Neural cell (in vitro differentiated cells): ENCODE measurements at regions not wholly inside any gene's neighbourhood (a gene's known extent, or its start where the extent isn't known, plus 50 kb on each side); places are given as distances from the start of the nearest gene placed in this dataset.

Experiments used
- H2AFZ ChIP-seq: fragments of 200-600, 300-800 bp; sonication (generic), shearing (Covaris generic); 2 replicates; pipeline ENCODE4 v1.6.0; 2014; ENCODE audit warnings: low read depth, mild to moderate bottlenecking, antibody characterized with exemption, low read length, moderate library complexity
- H3F3A ChIP-seq: fragments of 200-600 bp; shearing (Covaris generic); 2 replicates; pipeline ENCODE4 v1.6.1; 2016; ENCODE audit warnings: mild to moderate bottlenecking, moderate library complexity, mixed read lengths, antibody characterized with exemption, low read length; ENCODE audit not compliant: insufficient read depth, poor library complexity, severe bottlenecking
- H3K27ac ChIP-seq: fragments of 200-600, 300-800 bp; sonication (generic), shearing (Covaris generic); 2 replicates; pipeline ENCODE4 v1.5.1; 2014; ENCODE audit warnings: mild to moderate bottlenecking, low read length, moderate library complexity
- H3K27me3 ChIP-seq: fragments of 300-800, 200-600 bp; sonication (generic), shearing (Covaris generic); 2 replicates; pipeline ENCODE4 v1.6.0; 2014; ENCODE audit warnings: mild to moderate bottlenecking, low read depth, low read length, moderate library complexity; ENCODE audit not compliant: insufficient read depth
- H3K36me3 ChIP-seq: fragments of 300-800, 200-600 bp; sonication (generic), shearing (Covaris generic); 2 replicates; pipeline ENCODE4 v1.5.1; 2014; ENCODE audit warnings: mild to moderate bottlenecking, antibody characterized with exemption, low read length, moderate library complexity; ENCODE audit not compliant: insufficient read depth
- H3K4me2 ChIP-seq: fragments of 300-800, 200-600 bp; sonication (generic), shearing (Covaris generic); 2 replicates; pipeline ENCODE4 v1.6.0; 2014; ENCODE audit warnings: mild to moderate bottlenecking, low read length
- H3K4me3 ChIP-seq: fragments of 300-800, 200-600 bp; sonication (generic), shearing (Covaris generic); 2 replicates; pipeline ENCODE4 v1.5.1; 2014; ENCODE audit warnings: mild to moderate bottlenecking, low read length, moderate library complexity
- H3K79me2 ChIP-seq: fragments of 200-600 bp; shearing (Covaris generic); replicated peaks from 2 replicates; pipeline ENCODE4 v1.6.0; 2014; ENCODE audit warnings: mild to moderate bottlenecking, low read length, moderate library complexity; ENCODE audit not compliant: insufficient read depth
- H3K9ac ChIP-seq: fragments of 300-800, 200-600 bp; sonication (generic), shearing (Covaris generic); 2 replicates; pipeline ENCODE4 v1.6.1; 2016; ENCODE audit warnings: mild to moderate bottlenecking, low read length, mixed read lengths
- H3K9me2 ChIP-seq: fragments of 200-600 bp; shearing (Covaris generic); 2 replicates; pipeline ENCODE4 v1.6.1; 2016; ENCODE audit warnings: mild to moderate bottlenecking, low read length, mixed read lengths; ENCODE audit not compliant: insufficient read depth
- H3K9me3 ChIP-seq: fragments of 200-600, 300-800 bp; sonication (generic), shearing (Covaris generic); 2 replicates; pipeline ENCODE4 v1.6.1; 2016; ENCODE audit warnings: mild to moderate bottlenecking, mixed run types, low read length, moderate library complexity, mixed read lengths
- H4K20me1 ChIP-seq: fragments of 200-600 bp; shearing (Covaris generic); 2 replicates; pipeline ENCODE4 v1.6.1; 2016; ENCODE audit warnings: mild to moderate bottlenecking, mixed run types; ENCODE audit not compliant: insufficient read depth
- EP300 ChIP-seq: fragments of 450-650 bp; conservative IDR thresholded peaks from 2 replicates; pipeline ENCODE4 v1.6.1; 2014; ENCODE audit warnings: antibody characterized with exemption, mild to moderate bottlenecking, moderate library complexity; ENCODE audit not compliant: poor library complexity, severe bottlenecking
- EZH2 ChIP-seq: fragments of 200-600, 300-800 bp; shearing (Covaris generic), sonication (generic); IDR thresholded peaks from 2 replicates; pipeline ENCODE4 v1.6.1; 2014; ENCODE audit warnings: antibody characterized with exemption, low read length, borderline replicate concordance, mild to moderate bottlenecking; ENCODE audit not compliant: insufficient read depth, poor library complexity, severe bottlenecking
- POLR2AphosphoS5 ChIP-seq: IDR thresholded peaks from 2 replicates; pipeline ENCODE4 v1.6.1; 2012
- TAF1 ChIP-seq: IDR thresholded peaks from 2 replicates; pipeline ENCODE4 v1.6.1; 2012; ENCODE audit warnings: low read depth
- TF ChIP-seq, protein P1 (sequence below): IDR thresholded peaks from 2 replicates; pipeline ENCODE4 v1.6.1; 2012; ENCODE audit warnings: borderline replicate concordance
- TF ChIP-seq, protein P2 (sequence below): fragments of 450-650 bp; IDR thresholded peaks from 2 replicates; pipeline ENCODE4 v1.5.1; 2014; ENCODE audit warnings: antibody characterized with exemption, mild to moderate bottlenecking, moderate library complexity; ENCODE audit not compliant: poor library complexity, severe bottlenecking

DNA sequence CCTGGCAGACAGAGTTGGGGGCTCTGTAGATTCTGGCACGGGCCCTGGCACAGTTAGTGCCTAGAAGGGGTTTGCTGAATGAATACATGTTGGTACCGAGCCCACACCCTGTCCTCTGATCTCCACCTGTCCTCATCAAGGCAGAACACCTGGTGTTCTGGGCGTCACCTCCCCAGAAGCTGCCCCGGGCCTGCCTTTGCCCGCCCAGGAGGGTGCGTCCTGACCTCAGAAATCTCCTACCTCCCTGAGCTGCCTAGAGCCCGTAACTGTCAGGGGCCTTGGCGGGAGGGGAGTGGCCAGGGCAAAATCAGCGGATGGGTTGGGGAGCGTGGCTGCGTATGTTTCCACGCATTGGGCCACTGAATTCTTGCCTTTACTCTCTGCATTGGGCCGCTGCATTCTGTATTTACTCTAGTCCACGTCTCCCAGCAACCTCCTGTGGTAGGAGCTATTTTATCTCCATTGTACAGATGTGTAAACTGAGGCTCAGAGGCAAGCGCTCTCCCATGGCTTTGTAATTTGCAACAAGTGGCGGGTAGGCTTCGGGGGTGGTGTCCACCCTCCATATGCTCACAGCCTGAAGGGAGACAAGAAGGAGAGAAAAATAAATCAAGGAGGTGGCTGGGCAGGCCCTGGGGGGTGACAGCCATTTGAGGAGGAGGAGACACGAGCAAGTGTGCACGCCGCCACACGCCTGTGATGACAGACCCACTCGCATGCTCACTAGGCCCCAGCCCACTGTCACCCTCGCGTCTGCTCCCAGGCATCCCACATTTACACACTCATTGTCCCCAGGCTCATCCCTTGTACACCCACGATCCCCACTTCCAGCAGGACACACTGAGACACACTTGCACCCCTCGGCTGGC, 95.7 kb upstream of the WNT4 start:
- no peaks in the 10 kb centered on the region for H3K9me3 ChIP-seq
- no peaks in the 10 kb centered on the region for H3K36me3 ChIP-seq
- H2AFZ ChIP-seq: no peak overlapping the region
- no peak overlapping the region for H3K27ac ChIP-seq
- no peak overlapping the region for H3K4me2 ChIP-seq
- H3F3A ChIP-seq: no peaks in the 10 kb centered on the region
- H3K27me3 ChIP-seq: no peaks in the 10 kb centered on the region
- no peak overlapping the region for H3K4me3 ChIP-seq
- H3K79me2 ChIP-seq: no peaks in the 10 kb centered on the region
- H3K9me2 ChIP-seq: no peaks in the 10 kb centered on the region
- H3K9ac ChIP-seq: no peak overlapping the region
- H4K20me1 ChIP-seq: no peaks in the 10 kb centered on the region
- TF ChIP-seq TAF1: no peak

DNA sequence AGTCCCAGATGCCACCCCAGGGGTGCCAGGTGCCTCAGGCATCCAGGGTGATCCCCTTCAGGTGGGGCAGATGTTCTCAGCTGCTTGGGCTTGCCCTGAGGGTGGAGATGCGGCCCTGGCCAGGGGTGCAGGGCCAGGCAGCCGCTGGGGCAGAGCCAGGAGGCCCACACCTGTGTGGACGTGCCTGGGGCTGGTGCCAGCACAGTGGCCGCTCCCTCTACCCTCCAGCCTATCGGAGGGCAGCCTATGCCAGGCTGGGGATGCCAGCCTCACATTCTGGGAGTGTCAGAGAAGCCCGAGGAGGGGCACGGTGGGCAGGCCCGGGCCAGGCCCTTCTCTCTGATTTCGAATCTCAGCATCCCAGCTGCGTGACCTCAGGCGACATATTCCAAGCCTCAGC, 96.5 kb upstream of the WNT4 start:
- H3K9ac ChIP-seq: no peak overlapping the region
- H3K27me3 ChIP-seq: no peaks in the 10 kb centered on the region
- H2AFZ ChIP-seq: no peak overlapping the region
- no peaks in the 10 kb centered on the region for H4K20me1 ChIP-seq
- no peak overlapping the region for H3K4me3 ChIP-seq
- no peak overlapping the region for H3K27ac ChIP-seq
- H3K36me3 ChIP-seq: no peaks in the 10 kb centered on the region
- no peaks in the 10 kb centered on the region for H3F3A ChIP-seq
- H3K4me2 ChIP-seq: no peak overlapping the region
- H3K9me2 ChIP-seq: no peaks in the 10 kb centered on the region
- TF ChIP-seq EP300 (no peak), EZH2 (no peak)
- TF ChIP-seq, protein P1, sequence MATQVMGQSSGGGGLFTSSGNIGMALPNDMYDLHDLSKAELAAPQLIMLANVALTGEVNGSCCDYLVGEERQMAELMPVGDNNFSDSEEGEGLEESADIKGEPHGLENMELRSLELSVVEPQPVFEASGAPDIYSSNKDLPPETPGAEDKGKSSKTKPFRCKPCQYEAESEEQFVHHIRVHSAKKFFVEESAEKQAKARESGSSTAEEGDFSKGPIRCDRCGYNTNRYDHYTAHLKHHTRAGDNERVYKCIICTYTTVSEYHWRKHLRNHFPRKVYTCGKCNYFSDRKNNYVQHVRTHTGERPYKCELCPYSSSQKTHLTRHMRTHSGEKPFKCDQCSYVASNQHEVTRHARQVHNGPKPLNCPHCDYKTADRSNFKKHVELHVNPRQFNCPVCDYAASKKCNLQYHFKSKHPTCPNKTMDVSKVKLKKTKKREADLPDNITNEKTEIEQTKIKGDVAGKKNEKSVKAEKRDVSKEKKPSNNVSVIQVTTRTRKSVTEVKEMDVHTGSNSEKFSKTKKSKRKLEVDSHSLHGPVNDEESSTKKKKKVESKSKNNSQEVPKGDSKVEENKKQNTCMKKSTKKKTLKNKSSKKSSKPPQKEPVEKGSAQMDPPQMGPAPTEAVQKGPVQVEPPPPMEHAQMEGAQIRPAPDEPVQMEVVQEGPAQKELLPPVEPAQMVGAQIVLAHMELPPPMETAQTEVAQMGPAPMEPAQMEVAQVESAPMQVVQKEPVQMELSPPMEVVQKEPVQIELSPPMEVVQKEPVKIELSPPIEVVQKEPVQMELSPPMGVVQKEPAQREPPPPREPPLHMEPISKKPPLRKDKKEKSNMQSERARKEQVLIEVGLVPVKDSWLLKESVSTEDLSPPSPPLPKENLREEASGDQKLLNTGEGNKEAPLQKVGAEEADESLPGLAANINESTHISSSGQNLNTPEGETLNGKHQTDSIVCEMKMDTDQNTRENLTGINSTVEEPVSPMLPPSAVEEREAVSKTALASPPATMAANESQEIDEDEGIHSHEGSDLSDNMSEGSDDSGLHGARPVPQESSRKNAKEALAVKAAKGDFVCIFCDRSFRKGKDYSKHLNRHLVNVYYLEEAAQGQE: no peak
- TF ChIP-seq, protein P2, sequence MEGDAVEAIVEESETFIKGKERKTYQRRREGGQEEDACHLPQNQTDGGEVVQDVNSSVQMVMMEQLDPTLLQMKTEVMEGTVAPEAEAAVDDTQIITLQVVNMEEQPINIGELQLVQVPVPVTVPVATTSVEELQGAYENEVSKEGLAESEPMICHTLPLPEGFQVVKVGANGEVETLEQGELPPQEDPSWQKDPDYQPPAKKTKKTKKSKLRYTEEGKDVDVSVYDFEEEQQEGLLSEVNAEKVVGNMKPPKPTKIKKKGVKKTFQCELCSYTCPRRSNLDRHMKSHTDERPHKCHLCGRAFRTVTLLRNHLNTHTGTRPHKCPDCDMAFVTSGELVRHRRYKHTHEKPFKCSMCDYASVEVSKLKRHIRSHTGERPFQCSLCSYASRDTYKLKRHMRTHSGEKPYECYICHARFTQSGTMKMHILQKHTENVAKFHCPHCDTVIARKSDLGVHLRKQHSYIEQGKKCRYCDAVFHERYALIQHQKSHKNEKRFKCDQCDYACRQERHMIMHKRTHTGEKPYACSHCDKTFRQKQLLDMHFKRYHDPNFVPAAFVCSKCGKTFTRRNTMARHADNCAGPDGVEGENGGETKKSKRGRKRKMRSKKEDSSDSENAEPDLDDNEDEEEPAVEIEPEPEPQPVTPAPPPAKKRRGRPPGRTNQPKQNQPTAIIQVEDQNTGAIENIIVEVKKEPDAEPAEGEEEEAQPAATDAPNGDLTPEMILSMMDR: no peak
- H3K9me3 ChIP-seq: no peaks in the 10 kb centered on the region
- H3K79me2 ChIP-seq: no peaks in the 10 kb centered on the region

DNA sequence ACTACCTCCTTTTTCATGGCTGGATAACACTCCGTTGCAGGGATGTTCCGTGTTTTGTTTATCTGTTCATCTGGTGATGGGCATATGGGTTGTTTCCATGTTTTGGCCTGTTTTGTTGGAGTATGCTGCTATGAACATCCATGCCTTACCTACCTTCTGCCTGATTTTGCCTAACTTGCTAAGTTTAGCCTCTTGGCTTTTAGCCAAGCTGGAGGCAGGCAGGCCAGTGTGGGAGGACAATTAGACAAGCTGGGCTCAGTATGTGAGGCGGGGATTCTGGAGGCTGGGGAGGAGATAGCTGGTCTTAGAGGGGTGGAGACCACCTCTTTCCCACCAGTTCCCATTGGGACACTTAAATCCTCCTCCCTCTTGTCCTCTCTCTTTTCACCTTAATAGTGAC, 98.4 kb upstream of the WNT4 start:
- no peaks in the 10 kb centered on the region for H3K27me3 ChIP-seq
- no peak overlapping the region for H3K4me2 ChIP-seq
- no peaks in the 10 kb centered on the region for H3K9me2 ChIP-seq
- no peak overlapping the region for H3K4me3 ChIP-seq
- H3K9me3 ChIP-seq: no peaks in the 10 kb centered on the region
- no peak overlapping the region for H3K9ac ChIP-seq
- TF ChIP-seq, protein P1: no peak
- TF ChIP-seq EP300: no peak
- TF ChIP-seq POLR2AphosphoS5: no peak
- no peaks in the 10 kb centered on the region for H3K36me3 ChIP-seq
- H3F3A ChIP-seq: no peaks in the 10 kb centered on the region
- no peaks in the 10 kb centered on the region for H4K20me1 ChIP-seq
- no peaks in the 10 kb centered on the region for H3K79me2 ChIP-seq
- no peak overlapping the region for H2AFZ ChIP-seq
- H3K27ac ChIP-seq: no peak overlapping the region
